H1 (cell line): ENCODE measurements at regions not wholly inside any gene's neighbourhood (a gene's known extent, or its start where the extent isn't known, plus 50 kb on each side); places are given as distances from the start of the nearest gene placed in this dataset.

Source experiments
- CTCF ChIA-PET: fragments of 300-600 bp; sonication (Branson Sonifier 250); formaldehyde crosslinking; loops from one replicate; lab custom pipeline; 2021; ENCODE audit not compliant: partially characterized antibody; lab: Charles Lee
- POLR2A ChIA-PET: fragments of 300-600 bp; sonication (Branson Sonifier 250); formaldehyde crosslinking; loops from one replicate; lab custom pipeline; 2021; ENCODE audit warnings: inconsistent platforms; ENCODE audit not compliant: partially characterized antibody; lab: Charles Lee
- DNase-seq, 2 experiments: peaks; one replicate each; pipeline versions ENCODE4 v3.0.0 to v3.0.0-alpha.2; 2010 to 2022; ENCODE audit warnings: low spot score in 2 of 2, low read depth in 1 of 2, mixed read lengths in 1 of 2
- FAIRE-seq: peaks from 2 replicates; lab custom pipeline; 2011; peaks lifted over from hg19 to GRCh38; lab: Jason Lieb, UNC
- H2AFZ ChIP-seq: 2 replicates; pipeline ENCODE4 v1.8.1; 2012; ENCODE audit warnings: low read length, inconsistent platforms
- H2AK5ac ChIP-seq: 2 replicates; pipeline ENCODE4 v1.6.1; 2013; ENCODE audit warnings: low read depth, low read length
- H2BK120ac ChIP-seq: replicated peaks from 2 replicates; pipeline ENCODE3; 2013; ENCODE audit warnings: low read depth, low read length, inconsistent platforms
- H2BK12ac ChIP-seq: 2 replicates; pipeline ENCODE4 v1.6.1; 2013; ENCODE audit warnings: low read depth, low read length
- H2BK15ac ChIP-seq: 2 replicates; pipeline ENCODE4 v1.6.1; 2013; ENCODE audit warnings: low read length
- H2BK20ac ChIP-seq: 2 replicates; pipeline ENCODE4 v1.6.1; 2013; ENCODE audit warnings: low read length
- H2BK5ac ChIP-seq: 2 replicates; pipeline ENCODE4 v1.6.1; 2013; ENCODE audit warnings: low read depth, low read length
- H3K14ac ChIP-seq: 2 replicates; pipeline ENCODE4 v1.6.1; 2013; ENCODE audit warnings: inconsistent platforms; ENCODE audit not compliant: insufficient read length
- H3K18ac ChIP-seq: 2 replicates; pipeline ENCODE4 v1.6.1; 2013; ENCODE audit warnings: low read length; ENCODE audit errors: extremely low read depth
- H3K23ac ChIP-seq: 2 replicates; pipeline ENCODE4 v1.6.1; 2013; ENCODE audit warnings: inconsistent platforms; ENCODE audit not compliant: insufficient read length
- H3K23me2 ChIP-seq: 2 replicates; pipeline ENCODE4 v1.6.1; 2013; ENCODE audit warnings: low read depth, low read length
- H3K27ac ChIP-seq: 2 replicates; pipeline ENCODE4 v1.6.1; 2011; ENCODE audit warnings: low read depth, low read length, inconsistent platforms
- H3K27me3 ChIP-seq, 4 experiments: replicated peaks in 1 of 4; 1 replicate in 1 of 4; 2 replicates in 3 of 4; pipeline versions ENCODE4 v1.6.1 to v1.8.1; 2011 to 2013; ENCODE audit warnings: low read length in 3 of 4, mild to moderate bottlenecking in 3 of 4, inconsistent platforms in 2 of 4, mixed read lengths in 2 of 4, moderate library complexity in 1 of 4; ENCODE audit not compliant: control insufficient read depth in 3 of 4, insufficient read depth in 3 of 4; ENCODE audit errors: extremely low read depth in 1 of 4
- H3K36me3 ChIP-seq, 4 experiments: 2 replicates each; pipeline versions ENCODE4 v1.6.1 to v1.8.1; 2011 to 2013; ENCODE audit warnings: mild to moderate bottlenecking in 4 of 4, low read length in 3 of 4, moderate library complexity in 2 of 4, control low read depth in 1 of 4, inconsistent platforms in 1 of 4; ENCODE audit not compliant: insufficient read depth in 4 of 4, control insufficient read depth in 2 of 4
- H3K4ac ChIP-seq: replicated peaks from 2 replicates; pipeline ENCODE3; 2013; ENCODE audit warnings: low read length, low read depth, mixed read lengths, inconsistent platforms; ENCODE audit not compliant: insufficient read length
- H3K4me1 ChIP-seq, 4 experiments: replicated peaks in 1 of 4; 1 replicate in 1 of 4; 2 replicates in 3 of 4; pipeline versions ENCODE4 v1.6.1 to v1.8.1; 2011 to 2013; ENCODE audit warnings: low read length in 3 of 4, inconsistent platforms in 2 of 4, mixed read lengths in 1 of 4; ENCODE audit not compliant: insufficient read depth in 4 of 4, control insufficient read depth in 3 of 4
- H3K4me2 ChIP-seq, 2 experiments: 2 replicates each; pipeline versions ENCODE4 v1.6.1 to v1.8.1; 2011 to 2013; ENCODE audit warnings: low read depth in 2 of 2, low read length in 2 of 2, control low read depth in 1 of 2, inconsistent platforms in 1 of 2, mild to moderate bottlenecking in 1 of 2; ENCODE audit not compliant: insufficient read depth in 1 of 2
- H3K4me3 ChIP-seq, 4 experiments: fragments of 200-600, 300-600 bp in 1 of 4; sonication (generic), shearing (Covaris generic), sonication (Bioruptor Twin) in 1 of 4; 2 replicates each; pipeline versions ENCODE4 v1.5.1 to v1.8.1; 2011 to 2016; ENCODE audit warnings: low read length in 4 of 4, low read depth in 3 of 4, control low read depth in 2 of 4, inconsistent platforms in 2 of 4, mild to moderate bottlenecking in 2 of 4, mixed read lengths in 1 of 4, moderate library complexity in 1 of 4; ENCODE audit not compliant: insufficient read depth in 2 of 4; ENCODE audit errors: extremely low read depth in 1 of 4
- H3K56ac ChIP-seq: replicated peaks from 2 replicates; pipeline ENCODE3; 2013; ENCODE audit warnings: low read depth, mild to moderate bottlenecking, mixed read lengths, low read length, inconsistent platforms; ENCODE audit not compliant: insufficient read length
- H3K79me1 ChIP-seq: 2 replicates; pipeline ENCODE4 v1.6.1; 2013; ENCODE audit warnings: low read depth, low read length, control low read depth
- H3K79me2 ChIP-seq, 2 experiments: 2 replicates each; pipeline versions ENCODE4 v1.6.1 to v1.8.1; 2012 to 2013; ENCODE audit warnings: low read length in 2 of 2, mild to moderate bottlenecking in 2 of 2, inconsistent platforms in 1 of 2; ENCODE audit not compliant: insufficient read depth in 2 of 2, control insufficient read depth in 1 of 2
- H3K9ac ChIP-seq, 4 experiments: replicated peaks in 1 of 4; 1 replicate in 1 of 4; 2 replicates in 3 of 4; pipeline versions ENCODE4 v1.6.1 to v1.8.1; 2011 to 2013; ENCODE audit warnings: low read depth in 3 of 4, low read length in 3 of 4, control low read depth in 2 of 4, mild to moderate bottlenecking in 2 of 4, moderate library complexity in 2 of 4, inconsistent platforms in 1 of 4; ENCODE audit errors: extremely low read depth in 1 of 4
- H3K9me3 ChIP-seq, 2 experiments: 2 replicates each; pipeline versions ENCODE4 v1.6.1 to v1.8.1; 2012 to 2013; ENCODE audit warnings: mild to moderate bottlenecking in 2 of 2, moderate library complexity in 2 of 2, control low read depth in 1 of 2, inconsistent platforms in 1 of 2, low read depth in 1 of 2, low read length in 1 of 2, mixed read lengths in 1 of 2; ENCODE audit not compliant: insufficient read depth in 2 of 2
- H4K20me1 ChIP-seq, 2 experiments: replicated peaks in 1 of 2; 2 replicates each; pipeline versions ENCODE3 to v1.8.1; 2011 to 2013; ENCODE audit warnings: inconsistent platforms in 2 of 2, low read length in 2 of 2, mild to moderate bottlenecking in 1 of 2; ENCODE audit not compliant: insufficient read depth in 2 of 2, control insufficient read depth in 1 of 2
- H4K5ac ChIP-seq: 2 replicates; pipeline ENCODE4 v1.6.1; 2013; ENCODE audit warnings: low read length, low read depth, mixed read lengths, inconsistent platforms; ENCODE audit not compliant: insufficient read length
- H4K8ac ChIP-seq: 2 replicates; pipeline ENCODE4 v1.8.0; 2013; ENCODE audit warnings: mild to moderate bottlenecking, moderate library complexity, low read length, inconsistent platforms; ENCODE audit not compliant: insufficient read depth; ENCODE audit errors: extremely low read depth
- H4K91ac ChIP-seq: replicated peaks from 2 replicates; pipeline ENCODE3; 2013; ENCODE audit warnings: low read length, mixed read lengths, inconsistent platforms; ENCODE audit not compliant: insufficient read length
- EGR1 ChIP-seq: IDR thresholded peaks from 2 replicates; pipeline ENCODE4 v1.6.1; 2011; ENCODE audit warnings: low read depth, low read length, borderline replicate concordance
- EZH2 ChIP-seq: fragments of 200-600 bp; sonication (generic); IDR thresholded peaks from 2 replicates; pipeline ENCODE4 v1.7.1; 2012; ENCODE audit warnings: low read depth, mild to moderate bottlenecking, moderate library complexity, low read length, inconsistent platforms; ENCODE audit not compliant: severe bottlenecking
- PHF8 ChIP-seq: fragments of 200-600 bp; sonication (generic); conservative IDR thresholded peaks from 2 replicates; pipeline ENCODE4 v1.7.1; 2012; ENCODE audit warnings: low read depth, mild to moderate bottlenecking, inconsistent platforms, low read length, moderate library complexity
- POU5F1 ChIP-seq: IDR thresholded peaks from 2 replicates; pipeline ENCODE4 v1.6.1; 2011; ENCODE audit warnings: low read depth, mild to moderate bottlenecking, low read length, moderate library complexity
- SP2 ChIP-seq: IDR thresholded peaks from 2 replicates; pipeline ENCODE4 v1.6.1; 2012; ENCODE audit warnings: mild to moderate bottlenecking, low read length, inconsistent platforms
- TEAD4 ChIP-seq: IDR thresholded peaks from 2 replicates; pipeline ENCODE4 v1.6.1; 2012; ENCODE audit warnings: low read depth, low read length, inconsistent platforms, mixed read lengths
- YY1 ChIP-seq: IDR thresholded peaks from 2 replicates; pipeline ENCODE4 v1.6.1; 2011; ENCODE audit warnings: low read depth, mild to moderate bottlenecking, low read length
- WGBS, 2 experiments: shearing (Covaris generic) in 1 of 2; methylation state at CpG; one replicate each; pipeline versions ENCODE4 v1.1.6 to v1.1.7; 2013 to 2015; ENCODE audit warnings: low lambda C conversion rate in 2 of 2, mixed read lengths in 2 of 2, inconsistent platforms in 1 of 2, low coverage in 1 of 2, missing lambda C conversion rate in 1 of 2; ENCODE audit not compliant: insufficient replicate concordance in 2 of 2, insufficient coverage in 1 of 2, insufficient read length in 1 of 2; ENCODE audit errors: extremely low coverage in 1 of 2, missing lambda C conversion rate in 1 of 2; 5-methylcytosine and 5-hydroxymethylcytosine counted together

DNA sequence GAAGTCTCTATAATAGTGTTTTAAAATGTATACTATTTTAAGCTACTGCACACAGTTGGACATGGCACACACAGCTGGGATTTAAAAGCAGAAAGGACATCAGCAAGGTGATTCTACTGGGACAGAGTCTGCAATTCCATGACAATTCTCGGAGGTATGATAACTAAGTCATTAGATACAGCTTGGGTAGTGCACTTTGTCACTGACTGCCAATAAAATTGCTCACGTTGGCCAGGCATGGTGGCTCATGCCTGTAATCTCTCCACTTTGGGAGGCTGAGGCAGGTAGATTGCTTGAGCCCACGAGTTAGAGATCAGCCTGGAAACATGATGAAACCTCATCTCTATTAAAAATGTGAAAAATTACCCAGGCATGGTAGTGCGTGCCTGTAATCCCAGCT, 134.1 kb upstream of the SATB2 start:
- no peaks in the 10 kb centered on the region for H3K9me3 ChIP-seq
- H2BK15ac ChIP-seq: no peak overlapping the region
- H2BK5ac ChIP-seq: no peak overlapping the region
- no peaks in the 10 kb centered on the region for H4K20me1 ChIP-seq
- H3K79me1 ChIP-seq: no peaks in the 10 kb centered on the region
- H2AFZ ChIP-seq: no peak overlapping the region
- WGBS, 2 experiments: 92% methylated on average over 4 of the region's 4 CpGs; no CpG with 5 or more reads in 1 of the 2 experiments
- no peak overlapping the region for H2BK12ac ChIP-seq
- H3K27ac ChIP-seq: no peak overlapping the region
- ChIA-PET POLR2A (no interaction called here), CTCF (interaction anchor here (1.1 to 3.1 kb wide), 6 partner anchors 8 to 148 kb away, joined by 3 to 9 read pairs (median 3); no protein-coding TSS in a partner anchor)
- no peak overlapping the region for H3K14ac ChIP-seq
- no peak overlapping the region for H3K4me2 ChIP-seq
- H4K5ac ChIP-seq: no peak overlapping the region
- H3K4me3 ChIP-seq: no peak overlapping the region
- H4K8ac ChIP-seq: no peak overlapping the region
- H3K23me2 ChIP-seq: no peaks in the 10 kb centered on the region
- H2AK5ac ChIP-seq: no peak overlapping the region
- no peak overlapping the region for H2BK20ac ChIP-seq
- H3K23ac ChIP-seq: no peak overlapping the region
- no peak for FAIRE-seq
- H4K91ac ChIP-seq: no peak overlapping the region
- DNase-seq: no peak
- H3K4me1 ChIP-seq: peaks cover 2 to 9% (median 4%) of the 10 kb centered on the region in 4 experiments; a peak in 5 of 7 replicates
- no peak overlapping the region for H2BK120ac ChIP-seq
- no peaks in the 10 kb centered on the region for H3K27me3 ChIP-seq
- H3K18ac ChIP-seq: no peak overlapping the region
- no peak overlapping the region for H3K9ac ChIP-seq
- H3K56ac ChIP-seq: no peak overlapping the region
- H3K79me2 ChIP-seq: no peaks in the 10 kb centered on the region
- no peaks in the 10 kb centered on the region for H3K36me3 ChIP-seq
- no peak overlapping the region for H3K4ac ChIP-seq
- no peak for TF ChIP-seq POU5F1
- TF ChIP-seq TEAD4: no peak
- no peak for TF ChIP-seq SP2
- no peak for TF ChIP-seq EZH2
- TF ChIP-seq EGR1: no peak
- no peak for TF ChIP-seq YY1
- no peak for TF ChIP-seq PHF8
